VCaP (cell line): ENCODE measurements at regions not wholly inside any gene's neighbourhood (a gene's known extent, or its start where the extent isn't known, plus 50 kb on each side); places are given as distances from the start of the nearest gene placed in this dataset.

Source experiments
- H3K27ac ChIP-seq: fragments of 450-650 bp; 2 replicates; pipeline ENCODE4 v1.5.1; 2017
- TF ChIP-seq, protein P1 (sequence below): fragments of 450-650 bp; conservative IDR thresholded peaks from 2 replicates; pipeline ENCODE4 v1.5.1; 2017; ENCODE audit warnings: mild to moderate bottlenecking, moderate library complexity

DNA sequence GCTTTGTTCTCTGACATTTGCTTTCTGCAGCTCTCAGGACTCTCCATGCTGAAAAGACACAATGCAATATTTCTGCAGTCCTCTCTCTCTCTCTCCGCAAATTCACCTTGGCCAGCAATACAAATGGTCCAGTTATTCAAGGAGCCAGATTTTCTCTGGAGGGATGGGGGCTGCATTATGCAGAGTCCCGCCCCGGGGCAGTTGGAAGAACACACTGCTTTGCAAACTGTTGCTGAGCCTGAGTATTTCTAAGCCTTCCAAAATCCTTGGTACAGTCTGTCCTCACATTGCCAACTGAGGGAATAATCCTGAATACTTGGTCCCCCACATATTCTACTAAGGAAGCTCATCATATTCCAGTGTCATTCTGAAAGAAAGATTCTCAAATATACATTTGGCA is 94.3 kb upstream of the ZC3H12C start:
- TF ChIP-seq, protein P1, sequence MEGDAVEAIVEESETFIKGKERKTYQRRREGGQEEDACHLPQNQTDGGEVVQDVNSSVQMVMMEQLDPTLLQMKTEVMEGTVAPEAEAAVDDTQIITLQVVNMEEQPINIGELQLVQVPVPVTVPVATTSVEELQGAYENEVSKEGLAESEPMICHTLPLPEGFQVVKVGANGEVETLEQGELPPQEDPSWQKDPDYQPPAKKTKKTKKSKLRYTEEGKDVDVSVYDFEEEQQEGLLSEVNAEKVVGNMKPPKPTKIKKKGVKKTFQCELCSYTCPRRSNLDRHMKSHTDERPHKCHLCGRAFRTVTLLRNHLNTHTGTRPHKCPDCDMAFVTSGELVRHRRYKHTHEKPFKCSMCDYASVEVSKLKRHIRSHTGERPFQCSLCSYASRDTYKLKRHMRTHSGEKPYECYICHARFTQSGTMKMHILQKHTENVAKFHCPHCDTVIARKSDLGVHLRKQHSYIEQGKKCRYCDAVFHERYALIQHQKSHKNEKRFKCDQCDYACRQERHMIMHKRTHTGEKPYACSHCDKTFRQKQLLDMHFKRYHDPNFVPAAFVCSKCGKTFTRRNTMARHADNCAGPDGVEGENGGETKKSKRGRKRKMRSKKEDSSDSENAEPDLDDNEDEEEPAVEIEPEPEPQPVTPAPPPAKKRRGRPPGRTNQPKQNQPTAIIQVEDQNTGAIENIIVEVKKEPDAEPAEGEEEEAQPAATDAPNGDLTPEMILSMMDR = no peak
- no peak overlapping the region for H3K27ac ChIP-seq

GRCh38 chr11:110000031-110000502 is 93.1 kb upstream of the ZC3H12C start:
- TF ChIP-seq, protein P1 = no peak
- no peak overlapping the region for H3K27ac ChIP-seq

- no peak overlapping the region for H3K27ac ChIP-seq
- TF ChIP-seq, protein P1 = no peak
These were observed 92.3 kb upstream of the ZC3H12C start for GRCh38 chr11:110000850-110001249.

DNA sequence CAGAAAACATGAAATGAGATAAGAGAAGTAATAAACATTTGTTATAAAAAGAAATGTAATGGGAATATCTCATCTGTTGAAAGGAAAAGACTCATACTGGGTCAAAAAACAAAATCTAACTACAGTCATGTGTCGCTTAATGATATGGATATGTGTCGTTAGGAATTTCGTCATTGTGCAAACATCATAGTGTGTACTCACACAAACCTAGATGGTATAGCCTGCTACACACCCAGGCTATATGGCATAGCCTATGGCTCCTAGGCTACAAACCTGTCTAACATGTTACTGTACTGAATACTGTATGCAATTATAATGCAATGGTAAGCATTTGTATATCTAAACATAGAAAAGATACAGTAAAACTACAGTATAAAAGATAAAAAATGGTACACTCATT is 89.8 kb upstream of the ZC3H12C start:
- TF ChIP-seq, protein P1 = no peak

DNA sequence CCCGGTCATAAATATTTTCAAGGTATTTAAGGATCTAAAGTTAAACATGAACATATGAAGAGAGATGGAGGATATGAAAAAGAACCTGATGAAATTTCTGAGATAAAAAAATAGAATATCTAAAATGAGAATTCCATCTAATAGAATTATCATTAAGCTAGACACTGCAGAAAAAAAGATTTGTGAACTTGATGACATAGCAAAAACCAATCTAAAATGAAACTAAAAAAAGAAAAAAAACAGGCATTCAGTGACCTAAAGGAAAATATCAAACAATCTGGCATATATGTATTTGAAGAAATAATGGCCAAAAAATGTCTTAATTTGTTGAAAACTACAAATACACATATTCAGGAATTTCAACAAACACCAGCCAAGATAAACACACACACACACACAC is 81.6 kb upstream of the ZC3H12C start:
- no peak overlapping the region for H3K27ac ChIP-seq

More for the DNA sequence above, 89.8 kb upstream of the ZC3H12C start:
- no peak overlapping the region for H3K27ac ChIP-seq

DNA sequence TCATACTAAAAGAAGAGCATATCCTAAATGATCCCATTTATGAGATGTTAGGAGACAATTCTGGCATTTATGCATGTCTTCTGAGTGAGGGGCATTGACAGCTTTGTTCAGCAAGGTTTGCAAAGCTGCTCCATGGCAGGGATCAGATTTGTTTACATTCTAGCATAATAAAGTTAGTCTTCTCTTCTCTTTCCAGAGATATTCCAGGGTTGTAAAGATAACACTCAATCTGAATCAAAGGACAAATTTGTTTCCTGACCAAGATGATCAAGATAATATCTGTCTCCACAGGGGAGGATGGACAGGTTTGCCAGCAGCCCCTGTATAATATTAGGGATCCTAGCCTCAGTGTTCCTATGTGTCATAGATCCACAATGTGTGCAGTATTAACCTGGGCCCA is 77.5 kb upstream of the ZC3H12C start:
- TF ChIP-seq, protein P1 = no peak
- H3K27ac ChIP-seq = peak overlapping the region; percentile 52

More for the DNA sequence above, 81.6 kb upstream of the ZC3H12C start:
- TF ChIP-seq, protein P1 = no peak

- TF ChIP-seq, protein P1 = no peak
- H3K27ac ChIP-seq = no peak overlapping the region
These were observed 73.5 kb upstream of the ZC3H12C start for GRCh38 chr11:110019675-110020074.
